Gastroesophageal sphincter (tissue), 3 donors: ENCODE measurements at regions not wholly inside any gene's neighbourhood (a gene's known extent, or its start where the extent isn't known, plus 50 kb on each side); places are given as distances from the start of the nearest gene placed in this dataset.

Experiments
- CTCF ChIP-seq, 4 experiments: fragments of 200-600 bp in 2 of 4; fragments of 450-650 bp in 2 of 4; sonication (generic) in 1 of 4; IDR thresholded peaks; one replicate each; pipeline ENCODE4 v1.5.1; 2017 to 2019; ENCODE audit warnings: antibody characterized with exemption in 4 of 4, mild to moderate bottlenecking in 2 of 4, moderate library complexity in 2 of 4
- EP300 ChIP-seq: sonication (generic); formaldehyde crosslinking; IDR thresholded peaks from one replicate; pipeline ENCODE4 v1.6.1; 2017; ENCODE audit warnings: antibody characterized with exemption, mild to moderate bottlenecking
- POLR2A ChIP-seq, 2 donors: fragments of 450-650 bp; IDR thresholded peaks; one replicate each; pipeline ENCODE4 v1.6.1; 2017; ENCODE audit warnings: antibody characterized with exemption in 2 of 2, mild to moderate bottlenecking in 2 of 2, moderate library complexity in 1 of 2

- TF ChIP-seq CTCF (IDR thresholded peaks at IDR 0.05) (no peak), EP300 (no peak), POLR2A (IDR thresholded peaks at IDR 0.05) (no peak)
Measured at GRCh38 chr2:150256736-150257135, 230.7 kb downstream of the RND3 start.
